GM21786 (cell line): ENCODE measurements at regions not wholly inside any gene's neighbourhood (a gene's known extent, or its start where the extent isn't known, plus 50 kb on each side); places are given as distances from the start of the nearest gene placed in this dataset.
"Not testable (repeated sequence)": the region's sequence is repeated elsewhere in the genome, so short reads cannot be mapped to it uniquely, and the experiment has no call there.

Source experiments
- ATAC-seq: cut with Tn5 transposase; IDR thresholded peaks from one replicate; pipeline ENCODE4 v1.9.1; 2021; ENCODE audit not compliant: unreplicated experiment

GRCh38 chr22:25348996-25349395, 129.6 kb downstream of the CRYBB2 start:
- ATAC-seq: not testable (repeated sequence)

- no peak for ATAC-seq
Observed at GRCh38 chr22:25350551-25350971, 131.1 kb downstream of the CRYBB2 start.

- no peak for ATAC-seq
Observed at GRCh38 chr22:25351631-25352293, 132.3 kb downstream of the CRYBB2 start.

GRCh38 chr22:25352294-25352680, 132.8 kb downstream of the CRYBB2 start:
- ATAC-seq: no peak

GRCh38 chr22:25353516-25354445, 134.3 kb downstream of the CRYBB2 start:
- no peak for ATAC-seq

- ATAC-seq: no peak
Observed at GRCh38 chr22:25354456-25354855, 135.0 kb downstream of the CRYBB2 start.

GRCh38 chr22:25357132-25357455, 137.7 kb downstream of the CRYBB2 start:
- ATAC-seq: no peak

- no peak for ATAC-seq
Observed at GRCh38 chr22:25357606-25358420, 138.4 kb downstream of the CRYBB2 start.

GRCh38 chr22:25358421-25359170, 139.2 kb downstream of the CRYBB2 start:
- no peak for ATAC-seq

- no peak for ATAC-seq
Observed at GRCh38 chr22:25359601-25360261, 140.3 kb downstream of the CRYBB2 start.

- no peak for ATAC-seq
Observed at GRCh38 chr22:25360411-25360810, 141.0 kb downstream of the CRYBB2 start.

GRCh38 chr22:25360891-25361645, 141.6 kb downstream of the CRYBB2 start:
- ATAC-seq: no peak

- ATAC-seq: no peak
Observed at GRCh38 chr22:25361899-25362214, 142.4 kb downstream of the CRYBB2 start.

- ATAC-seq: no peak
Observed at GRCh38 chr22:25362215-25362882, 142.9 kb downstream of the CRYBB2 start.

- ATAC-seq: no peak
Observed at GRCh38 chr22:25362883-25363240, 143.4 kb downstream of the CRYBB2 start.

- ATAC-seq: no peak
Observed at GRCh38 chr22:25363474-25363873, 144.0 kb downstream of the CRYBB2 start.

- no peak for ATAC-seq
Observed at GRCh38 chr22:25364281-25364680, 144.8 kb downstream of the CRYBB2 start.

GRCh38 chr22:25364736-25365241, 145.3 kb downstream of the CRYBB2 start:
- ATAC-seq: no peak
